Hepatocyte (in vitro differentiated cells): ENCODE measurements at regions not wholly inside any gene's neighbourhood (a gene's known extent, or its start where the extent isn't known, plus 50 kb on each side); places are given as distances from the start of the nearest gene placed in this dataset.

Source experiments
- CTCF ChIP-seq: fragments of 200-600 bp; sonication (generic); IDR thresholded peaks from 2 replicates; pipeline ENCODE4 v1.5.1; 2016; ENCODE audit warnings: antibody characterized with exemption, mild to moderate bottlenecking; ENCODE audit not compliant: poor library complexity
- EZH2 ChIP-seq: fragments of 200-600 bp; sonication (generic); IDR thresholded peaks from 2 replicates; pipeline ENCODE4 v1.6.1; 2016; ENCODE audit warnings: antibody characterized with exemption, mild to moderate bottlenecking, borderline replicate concordance

- TF ChIP-seq CTCF (peak; percentile 42), EZH2 (no peak)
Measured at GRCh38 chrX:112941209-112941837, 100.7 kb upstream of the AMOT start.
